ENCODE measurements at regions not wholly inside any gene's neighbourhood (a gene's known extent, or its start where the extent isn't known, plus 50 kb on each side); places are given as distances from the start of the nearest gene placed in this dataset.

GRCh38 chr2:138897274-138897673, 117.1 kb upstream of the NXPH2 start:
- ChIA-PET POLR2A (no interaction called here), CTCF (ENCODE audit: low intra/inter-chr PET ratio) (no interaction called here)
- no peaks in the 10 kb centered on the region for H3K9me1 ChIP-seq (ENCODE audit: control insufficient read depth, insufficient read depth, low read length)
- no peak overlapping the region for H3K4me2 ChIP-seq (ENCODE audit: insufficient read depth, low read length)
- FAIRE-seq = no peak
- WGBS (ENCODE audit: insufficient coverage, low coverage, missing lambda C conversion rate) = 2% methylated on average over 12 of the region's 12 CpGs
- intact Hi-C loops (cut with micrococcal nuclease) (no loop called here), in situ Hi-C loops (cut with MboI) (no loop called here)
- no peak for DNase-seq (ENCODE audit: extremely low read depth in 1 of 4, low spot score in 3 of 4)
- H3K4me3 ChIP-seq = no peak overlapping the region
- no peaks in the 10 kb centered on the region for H3K27me3 ChIP-seq (ENCODE audit: control insufficient read depth in 2 of 2, insufficient read depth in 2 of 2, low read length in 2 of 2)
- TF ChIP-seq ZNF764 (CRISPR knock-in tag; IDR thresholded peaks at IDR 0.05; ENCODE audit: low read depth) (no peak), NFE2 (IDR thresholded peaks at IDR 0.05; ENCODE audit: low read depth) (no peak), RFX5 (IDR thresholded peaks at IDR 0.05; ENCODE audit: low read depth, low read length) (no peak), IRF2 (CRISPR knock-in tag; IDR thresholded peaks at IDR 0.05) (no peak), NFRKB (IDR thresholded peaks at IDR 0.05; ENCODE audit: low read depth) (no peak), MAFG (tag; conservative IDR thresholded peaks at IDR 0.05) (no peak), RCOR1 (IDR thresholded peaks at IDR 0.05; ENCODE audit: borderline replicate concordance in 1 of 2, low read depth in 2 of 2, low read length in 2 of 2) (no peak), SNAPC5 (CRISPR knock-in tag; IDR thresholded peaks at IDR 0.05) (no peak), MTF1 (CRISPR knock-in tag; IDR thresholded peaks at IDR 0.05; ENCODE audit: borderline replicate concordance) (no peak), MAZ (CRISPR knock-in tag; conservative IDR thresholded peaks at IDR 0.05 in 1 of 2, IDR thresholded peaks at IDR 0.05 in 1 of 2) (no peak), SRSF3 (IDR thresholded peaks at IDR 0.05; ENCODE audit: insufficient read depth, low read length) (no peak), TAF1 (IDR thresholded peaks at IDR 0.05; ENCODE audit: control insufficient read depth, extremely low read depth, insufficient read depth, low read length, severe bottlenecking) (no peak), FOXM1 (IDR thresholded peaks at IDR 0.05; ENCODE audit: low read depth) (no peak), FOXM1 (CRISPR knock-in tag; IDR thresholded peaks at IDR 0.05; ENCODE audit: low read depth) (no peak), CEBPG (CRISPR knock-in tag; IDR thresholded peaks at IDR 0.05) (no peak), CEBPG (tag; conservative IDR thresholded peaks at IDR 0.05 in 1 of 2, IDR thresholded peaks at IDR 0.05 in 1 of 2) (no peak), ZBED1 (IDR thresholded peaks at IDR 0.05) (no peak), CREBBP (IDR thresholded peaks at IDR 0.05; ENCODE audit: low read depth, low read length) (no peak), ZNF77 (CRISPR knock-in tag; IDR thresholded peaks at IDR 0.05) (no peak), SUPT5H (IDR thresholded peaks at IDR 0.05) (no peak), SMAD4 (CRISPR knock-in tag; conservative IDR thresholded peaks at IDR 0.05) (no peak), KDM2B (CRISPR knock-in tag; IDR thresholded peaks at IDR 0.05) (no peak)
- no peaks in the 10 kb centered on the region for H3K79me2 ChIP-seq (ENCODE audit: control insufficient read depth, insufficient read depth, low read length)
- H3K36me3 ChIP-seq (ENCODE audit: control insufficient read depth, insufficient read depth, low read length) = no peaks in the 10 kb centered on the region
- no peaks in the 10 kb centered on the region for H3K4me1 ChIP-seq (replicated peaks in 1 of 2; ENCODE audit: control insufficient read depth in 2 of 2, insufficient read depth in 2 of 2, low read length in 2 of 2)
- H4K20me1 ChIP-seq (replicated peaks; ENCODE audit: control insufficient read depth, insufficient read depth, low read length) = no peaks in the 10 kb centered on the region
- H3K9ac ChIP-seq (ENCODE audit: insufficient read depth in 1 of 2, low read depth in 2 of 2, low read length in 2 of 2) = no peak overlapping the region
- no peaks in the 10 kb centered on the region; the same call in 1 of the 2 replicates for H3K9me3 ChIP-seq (replicated peaks; ENCODE audit: control insufficient read depth, insufficient read depth, low read depth, low read length)
- no peak overlapping the region for H2AFZ ChIP-seq (ENCODE audit: low read depth, low read length)
- no peak overlapping the region for H3K27ac ChIP-seq (ENCODE audit: extremely low read depth, low read depth, low read length)
- BruUV-seq (replicated peaks) = no TSS peak
- no peak for ATAC-seq
